ENCODE measurements at regions not wholly inside any gene's neighbourhood (a gene's known extent, or its start where the extent isn't known, plus 50 kb on each side); places are given as distances from the start of the nearest gene placed in this dataset.
"Not testable (repeated sequence)": the region's sequence is repeated elsewhere in the genome, so short reads cannot be mapped to it uniquely, and the experiment has no call there.

DNA sequence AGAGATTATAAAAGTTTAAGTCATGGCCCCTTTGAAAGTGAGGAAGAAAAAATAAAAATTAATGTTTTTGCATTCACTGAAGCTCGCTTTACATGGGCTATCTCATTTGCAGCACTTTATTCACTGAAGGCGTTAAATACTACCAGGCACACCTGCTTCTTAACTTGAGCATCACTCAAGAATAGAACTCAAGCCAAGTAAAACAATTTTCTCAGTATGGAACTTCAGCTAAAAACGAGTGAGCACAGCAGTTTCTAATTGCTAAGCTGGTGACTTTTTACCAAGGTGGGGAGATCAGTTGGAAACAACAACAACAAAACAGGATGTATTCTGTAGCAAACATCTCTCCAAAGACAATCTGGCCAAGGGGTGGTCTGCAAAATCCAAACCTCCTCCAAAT lies 405.6 kb downstream of the RAB38 start:
- POLR2A ChIA-PET: no interaction called here

DNA sequence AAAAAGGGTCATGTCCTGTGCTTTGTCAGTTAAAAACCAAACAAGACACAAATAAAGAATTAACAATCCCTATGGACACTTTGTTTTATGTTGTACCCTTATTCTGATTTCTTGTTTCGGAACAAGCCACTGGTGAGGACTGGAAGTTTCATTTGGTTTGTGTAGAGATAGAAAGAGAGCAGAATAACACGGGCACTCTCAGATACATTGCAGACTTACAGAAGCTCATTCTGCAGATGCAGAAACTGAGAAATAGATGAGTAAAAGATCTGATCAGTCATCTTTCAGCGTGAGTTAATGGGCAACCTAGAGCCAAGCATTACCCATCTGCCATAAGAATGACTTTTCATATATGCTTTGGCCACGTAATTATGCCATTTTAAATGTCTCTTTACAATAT lies 407.6 kb downstream of the RAB38 start:
- ChIA-PET POLR2A (no interaction called here), CTCF (no interaction called here)
- no peak for TF ChIP-seq CTCF (IDR thresholded peaks at IDR 0.05; ENCODE audit: insufficient read depth, low read length, missing control alignments)
- no peak for DNase-seq (ENCODE audit: low read depth, low spot score)
- no peak overlapping the region for H3K4me3 ChIP-seq (ENCODE audit: low read depth, low read length)

More for the DNA sequence above, 405.6 kb downstream of the RAB38 start:
- DNase-seq (ENCODE audit: low read depth, low spot score): no peak
- H3K4me3 ChIP-seq (ENCODE audit: low read depth, low read length): no peak overlapping the region
- CTCF ChIA-PET: interaction anchor here (1.3 kb wide), 1 partner anchor 10 kb away, joined by 4 read pairs; no protein-coding TSS in a partner anchor
- TF ChIP-seq CTCF (IDR thresholded peaks at IDR 0.05; ENCODE audit: insufficient read depth, low read length, missing control alignments): no peak

DNA sequence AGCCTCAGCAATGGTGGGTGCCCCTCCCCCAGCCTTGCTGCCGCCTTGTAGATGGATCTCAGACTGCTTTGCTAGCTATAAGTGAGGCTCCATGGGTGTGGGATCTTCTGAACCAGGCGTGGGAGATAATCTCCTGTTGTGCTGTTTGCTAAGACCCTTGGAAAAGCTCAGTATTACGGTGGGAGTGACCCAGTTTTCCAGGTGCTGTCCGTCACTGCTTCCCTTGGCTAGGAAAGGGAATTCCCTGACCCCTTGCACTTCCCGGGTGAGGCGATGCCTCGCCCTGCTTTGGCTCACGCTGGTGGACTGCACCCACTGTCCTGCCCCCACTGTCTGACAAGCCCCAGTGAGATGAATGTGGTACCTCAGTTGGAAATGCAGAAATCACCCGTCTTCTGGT lies 411.2 kb downstream of the RAB38 start:
- H3K4me3 ChIP-seq (ENCODE audit: low read depth, low read length); DNase-seq (ENCODE audit: low read depth, low spot score); POLR2A ChIA-PET; CTCF ChIA-PET: not testable (repeated sequence)

GRCh38 chr11:87754685-87755084 lies 420.6 kb downstream of the RAB38 start:
- TF ChIP-seq CTCF (IDR thresholded peaks at IDR 0.05; ENCODE audit: insufficient read depth, low read length, missing control alignments): no peak
- CTCF ChIA-PET: no interaction called here
- DNase-seq (ENCODE audit: low read depth, low spot score): no peak
- POLR2A ChIA-PET: no interaction called here
- H3K4me3 ChIP-seq (ENCODE audit: low read depth, low read length): no peak overlapping the region

DNA sequence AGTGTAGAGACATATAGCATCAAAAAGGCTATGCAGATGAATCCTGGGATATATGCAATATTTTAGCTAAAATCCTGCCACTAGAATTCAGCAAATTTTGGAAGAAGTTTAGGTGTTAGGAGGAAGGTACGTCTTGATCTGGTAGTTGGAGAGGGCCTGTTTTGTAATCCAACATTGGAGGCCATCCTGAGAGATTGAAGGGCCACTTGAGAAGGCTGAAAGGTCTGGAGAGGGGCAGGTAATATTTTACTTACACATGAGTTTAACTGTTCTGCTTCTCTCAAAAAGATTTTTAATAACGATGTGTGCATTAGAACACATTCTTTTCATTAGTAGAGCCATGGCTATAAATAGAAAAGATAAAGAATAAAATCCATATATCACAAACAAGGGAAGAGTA lies 422.1 kb downstream of the RAB38 start:
- no peak for DNase-seq (ENCODE audit: low read depth, low spot score)
- POLR2A ChIA-PET: no interaction called here
- no peak overlapping the region for H3K4me3 ChIP-seq (ENCODE audit: low read depth, low read length)
- CTCF ChIA-PET: no interaction called here
- no peak for TF ChIP-seq CTCF (IDR thresholded peaks at IDR 0.05; ENCODE audit: insufficient read depth, low read length, missing control alignments)

GRCh38 chr11:87743007-87743406 lies 432.2 kb downstream of the RAB38 start:
- no peak overlapping the region for H3K4me3 ChIP-seq (ENCODE audit: low read depth, low read length)
- ChIA-PET POLR2A (no interaction called here), CTCF (interaction anchor here (1.4 kb wide), 1 partner anchor 20 kb away, joined by 3 read pairs; no protein-coding TSS in a partner anchor)
- DNase-seq (ENCODE audit: low read depth, low spot score): no peak
- TF ChIP-seq CTCF (IDR thresholded peaks at IDR 0.05; ENCODE audit: insufficient read depth, low read length, missing control alignments): no peak

DNA sequence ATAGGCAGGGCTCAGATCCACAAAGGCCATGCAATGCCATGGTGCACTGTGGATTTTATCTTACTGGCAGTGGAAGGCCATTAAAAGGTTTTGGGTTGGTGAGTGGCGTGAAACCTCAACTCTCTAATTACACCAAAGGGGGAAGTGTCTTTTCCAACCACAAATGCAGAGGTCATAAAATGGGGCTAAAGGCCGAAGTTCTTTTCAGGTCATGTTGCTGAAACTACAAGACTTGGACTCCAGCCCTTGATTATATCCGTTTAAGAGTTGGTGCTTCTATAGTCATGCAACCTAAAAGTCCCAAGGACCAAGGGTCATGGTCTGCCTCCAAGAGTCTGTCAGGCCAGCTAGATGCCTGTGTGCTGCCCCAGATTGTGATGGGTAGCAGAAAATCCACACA lies 434.3 kb downstream of the RAB38 start:
- CTCF ChIA-PET: interaction anchor here (1.3 kb wide), 1 partner anchor 18 kb away, joined by 4 read pairs; no protein-coding TSS in a partner anchor

More for the DNA sequence above, 434.3 kb downstream of the RAB38 start:
- H3K4me3 ChIP-seq (ENCODE audit: low read depth, low read length): no peak overlapping the region
- POLR2A ChIA-PET: no interaction called here
- no peak for TF ChIP-seq CTCF (IDR thresholded peaks at IDR 0.05; ENCODE audit: insufficient read depth, low read length, missing control alignments)
- no peak for DNase-seq (ENCODE audit: low read depth, low spot score)

All from AG04449 (cell line).